ENCODE measurements at regions not wholly inside any gene's neighbourhood (a gene's known extent, or its start where the extent isn't known, plus 50 kb on each side); places are given as distances from the start of the nearest gene placed in this dataset.
A peak's percentile ranks its signal among the peaks of the same experiment; 100 is the strongest.
"Not testable (repeated sequence)": the region's sequence is repeated elsewhere in the genome, so short reads cannot be mapped to it uniquely, and the experiment has no call there.

DNA sequence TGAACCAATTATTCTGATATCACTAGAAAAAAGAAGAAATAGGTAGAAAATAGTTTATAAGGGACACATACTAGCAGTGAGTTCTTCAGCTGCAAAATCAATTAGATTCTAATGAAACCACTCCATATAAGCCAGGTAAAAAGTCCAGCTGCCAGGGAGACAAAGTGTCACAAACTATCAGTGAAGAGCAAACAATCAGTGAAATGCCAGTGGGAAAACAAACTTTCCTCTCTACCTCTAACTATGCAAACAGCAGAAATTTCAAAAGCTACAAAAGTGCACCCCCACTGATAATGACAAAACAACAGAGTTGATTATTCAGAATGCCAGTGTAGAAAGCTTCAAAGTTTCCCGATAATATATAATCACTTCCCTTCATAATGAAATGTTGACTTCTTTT is 637.2 kb upstream of the ITGA1 start:
- TF ChIP-seq ISL1 (CRISPR knock-in tag; IDR thresholded peaks at IDR 0.05), result no peak
- ATAC-seq, result no peak

DNA sequence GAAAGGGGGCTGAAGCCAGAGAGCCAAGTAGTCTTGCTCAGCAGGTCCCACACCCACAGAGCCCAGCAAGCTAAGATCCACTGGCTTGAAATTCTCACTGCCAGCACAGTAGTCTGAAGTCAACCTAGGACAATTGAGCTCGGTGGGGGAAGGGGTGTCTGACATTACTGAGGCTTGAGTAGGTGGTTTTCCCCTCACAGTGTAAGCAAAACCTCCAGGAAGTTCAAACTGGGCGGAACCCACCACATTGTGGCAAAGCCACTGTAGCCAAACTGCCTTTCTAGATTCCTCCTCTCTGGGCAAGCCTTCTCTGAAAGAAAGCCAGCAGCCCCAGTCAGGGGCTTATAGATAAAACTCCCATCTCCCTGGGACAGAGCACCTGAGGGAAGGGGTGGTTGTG is 630.9 kb upstream of the ITGA1 start:
- not testable (repeated sequence) for ATAC-seq

DNA sequence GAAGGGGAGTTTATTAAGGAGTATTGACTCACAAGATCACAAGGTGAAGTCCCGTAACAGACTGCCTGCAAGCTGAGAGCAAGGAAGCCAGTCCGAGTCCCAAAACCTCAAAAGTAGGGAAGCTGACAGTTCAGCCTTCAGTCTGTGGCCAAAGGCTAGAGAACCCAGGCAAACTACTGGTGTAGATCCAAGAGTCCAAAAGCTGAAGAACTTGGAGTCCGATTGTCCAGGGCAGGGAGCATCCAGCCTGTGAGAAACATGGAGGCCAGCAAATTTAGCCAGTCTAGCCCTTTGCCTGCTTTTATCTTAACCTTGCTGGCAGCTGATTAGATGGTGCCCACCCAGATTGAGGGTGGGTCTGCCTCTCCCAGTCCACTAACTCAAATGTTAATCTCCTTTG is 621.9 kb upstream of the ITGA1 start:
- ATAC-seq, result not testable (repeated sequence)

DNA sequence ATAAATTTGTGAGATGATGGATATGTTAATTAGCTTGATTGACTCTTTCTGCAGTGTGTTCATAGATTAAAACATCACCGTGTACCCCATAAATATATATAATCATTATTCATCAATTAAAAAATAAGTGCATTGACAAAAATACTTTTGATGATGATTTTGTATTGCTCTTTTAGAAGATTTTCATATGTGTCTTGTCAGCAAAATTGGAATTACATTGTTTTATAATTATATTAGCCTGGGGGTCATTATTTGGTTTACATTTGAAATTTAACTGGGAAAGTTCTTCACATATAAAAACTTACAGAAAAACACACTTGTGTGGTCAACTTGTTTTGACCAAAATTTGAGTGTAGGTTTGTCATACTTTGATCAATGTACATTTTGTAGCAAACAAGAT is 614.6 kb upstream of the ITGA1 start:
- no peak for ATAC-seq
- TF ChIP-seq ZFP3 (CRISPR knock-in tag; IDR thresholded peaks at IDR 0.05) (no peak), ZNF70 (CRISPR knock-in tag; IDR thresholded peaks at IDR 0.05) (no peak), PPARA (CRISPR knock-in tag; IDR thresholded peaks at IDR 0.05; ENCODE audit: borderline replicate concordance) (no peak), BACH2 (CRISPR knock-in tag; IDR thresholded peaks at IDR 0.05; ENCODE audit: borderline replicate concordance) (no peak), ZNF8 (CRISPR knock-in tag; IDR thresholded peaks at IDR 0.05) (no peak), RARB (CRISPR knock-in tag; IDR thresholded peaks at IDR 0.05) (no peak), ISL1 (CRISPR knock-in tag; IDR thresholded peaks at IDR 0.05) (no peak), ZC3H10 (CRISPR knock-in tag; IDR thresholded peaks at IDR 0.05) (no peak), ZFP30 (CRISPR knock-in tag; IDR thresholded peaks at IDR 0.05) (no peak), CSDC2 (CRISPR knock-in tag; IDR thresholded peaks at IDR 0.05) (no peak), ZNF565 (CRISPR knock-in tag; conservative IDR thresholded peaks at IDR 0.05; ENCODE audit: low read depth) (no peak), OSR1 (CRISPR knock-in tag; IDR thresholded peaks at IDR 0.05) (no peak), ARNTL (CRISPR knock-in tag; IDR thresholded peaks at IDR 0.05; ENCODE audit: borderline replicate concordance, low read depth) (no peak), TCF4 (CRISPR knock-in tag; IDR thresholded peaks at IDR 0.05; ENCODE audit: borderline replicate concordance) (no peak)
- TF ChIP-seq, protein P1, sequence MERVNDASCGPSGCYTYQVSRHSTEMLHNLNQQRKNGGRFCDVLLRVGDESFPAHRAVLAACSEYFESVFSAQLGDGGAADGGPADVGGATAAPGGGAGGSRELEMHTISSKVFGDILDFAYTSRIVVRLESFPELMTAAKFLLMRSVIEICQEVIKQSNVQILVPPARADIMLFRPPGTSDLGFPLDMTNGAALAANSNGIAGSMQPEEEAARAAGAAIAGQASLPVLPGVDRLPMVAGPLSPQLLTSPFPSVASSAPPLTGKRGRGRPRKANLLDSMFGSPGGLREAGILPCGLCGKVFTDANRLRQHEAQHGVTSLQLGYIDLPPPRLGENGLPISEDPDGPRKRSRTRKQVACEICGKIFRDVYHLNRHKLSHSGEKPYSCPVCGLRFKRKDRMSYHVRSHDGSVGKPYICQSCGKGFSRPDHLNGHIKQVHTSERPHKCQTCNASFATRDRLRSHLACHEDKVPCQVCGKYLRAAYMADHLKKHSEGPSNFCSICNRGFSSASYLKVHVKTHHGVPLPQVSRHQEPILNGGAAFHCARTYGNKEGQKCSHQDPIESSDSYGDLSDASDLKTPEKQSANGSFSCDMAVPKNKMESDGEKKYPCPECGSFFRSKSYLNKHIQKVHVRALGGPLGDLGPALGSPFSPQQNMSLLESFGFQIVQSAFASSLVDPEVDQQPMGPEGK (CRISPR knock-in tag; IDR thresholded peaks at IDR 0.05; ENCODE audit: borderline replicate concordance), result no peak
- TF ChIP-seq, protein P2, sequence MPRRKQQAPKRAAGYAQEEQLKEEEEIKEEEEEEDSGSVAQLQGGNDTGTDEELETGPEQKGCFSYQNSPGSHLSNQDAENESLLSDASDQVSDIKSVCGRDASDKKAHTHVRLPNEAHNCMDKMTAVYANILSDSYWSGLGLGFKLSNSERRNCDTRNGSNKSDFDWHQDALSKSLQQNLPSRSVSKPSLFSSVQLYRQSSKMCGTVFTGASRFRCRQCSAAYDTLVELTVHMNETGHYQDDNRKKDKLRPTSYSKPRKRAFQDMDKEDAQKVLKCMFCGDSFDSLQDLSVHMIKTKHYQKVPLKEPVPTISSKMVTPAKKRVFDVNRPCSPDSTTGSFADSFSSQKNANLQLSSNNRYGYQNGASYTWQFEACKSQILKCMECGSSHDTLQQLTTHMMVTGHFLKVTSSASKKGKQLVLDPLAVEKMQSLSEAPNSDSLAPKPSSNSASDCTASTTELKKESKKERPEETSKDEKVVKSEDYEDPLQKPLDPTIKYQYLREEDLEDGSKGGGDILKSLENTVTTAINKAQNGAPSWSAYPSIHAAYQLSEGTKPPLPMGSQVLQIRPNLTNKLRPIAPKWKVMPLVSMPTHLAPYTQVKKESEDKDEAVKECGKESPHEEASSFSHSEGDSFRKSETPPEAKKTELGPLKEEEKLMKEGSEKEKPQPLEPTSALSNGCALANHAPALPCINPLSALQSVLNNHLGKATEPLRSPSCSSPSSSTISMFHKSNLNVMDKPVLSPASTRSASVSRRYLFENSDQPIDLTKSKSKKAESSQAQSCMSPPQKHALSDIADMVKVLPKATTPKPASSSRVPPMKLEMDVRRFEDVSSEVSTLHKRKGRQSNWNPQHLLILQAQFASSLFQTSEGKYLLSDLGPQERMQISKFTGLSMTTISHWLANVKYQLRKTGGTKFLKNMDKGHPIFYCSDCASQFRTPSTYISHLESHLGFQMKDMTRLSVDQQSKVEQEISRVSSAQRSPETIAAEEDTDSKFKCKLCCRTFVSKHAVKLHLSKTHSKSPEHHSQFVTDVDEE (CRISPR knock-in tag; IDR thresholded peaks at IDR 0.05), result no peak
- TF ChIP-seq, protein P3, sequence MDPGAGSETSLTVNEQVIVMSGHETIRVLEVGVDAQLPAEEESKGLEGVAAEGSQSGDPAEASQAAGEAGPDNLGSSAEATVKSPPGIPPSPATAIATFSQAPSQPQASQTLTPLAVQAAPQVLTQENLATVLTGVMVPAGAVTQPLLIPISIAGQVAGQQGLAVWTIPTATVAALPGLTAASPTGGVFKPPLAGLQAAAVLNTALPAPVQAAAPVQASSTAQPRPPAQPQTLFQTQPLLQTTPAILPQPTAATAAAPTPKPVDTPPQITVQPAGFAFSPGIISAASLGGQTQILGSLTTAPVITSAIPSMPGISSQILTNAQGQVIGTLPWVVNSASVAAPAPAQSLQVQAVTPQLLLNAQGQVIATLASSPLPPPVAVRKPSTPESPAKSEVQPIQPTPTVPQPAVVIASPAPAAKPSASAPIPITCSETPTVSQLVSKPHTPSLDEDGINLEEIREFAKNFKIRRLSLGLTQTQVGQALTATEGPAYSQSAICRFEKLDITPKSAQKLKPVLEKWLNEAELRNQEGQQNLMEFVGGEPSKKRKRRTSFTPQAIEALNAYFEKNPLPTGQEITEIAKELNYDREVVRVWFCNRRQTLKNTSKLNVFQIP (CRISPR knock-in tag; IDR thresholded peaks at IDR 0.05; ENCODE audit: borderline replicate concordance, low read depth), result no peak
- TF ChIP-seq, protein P4, sequence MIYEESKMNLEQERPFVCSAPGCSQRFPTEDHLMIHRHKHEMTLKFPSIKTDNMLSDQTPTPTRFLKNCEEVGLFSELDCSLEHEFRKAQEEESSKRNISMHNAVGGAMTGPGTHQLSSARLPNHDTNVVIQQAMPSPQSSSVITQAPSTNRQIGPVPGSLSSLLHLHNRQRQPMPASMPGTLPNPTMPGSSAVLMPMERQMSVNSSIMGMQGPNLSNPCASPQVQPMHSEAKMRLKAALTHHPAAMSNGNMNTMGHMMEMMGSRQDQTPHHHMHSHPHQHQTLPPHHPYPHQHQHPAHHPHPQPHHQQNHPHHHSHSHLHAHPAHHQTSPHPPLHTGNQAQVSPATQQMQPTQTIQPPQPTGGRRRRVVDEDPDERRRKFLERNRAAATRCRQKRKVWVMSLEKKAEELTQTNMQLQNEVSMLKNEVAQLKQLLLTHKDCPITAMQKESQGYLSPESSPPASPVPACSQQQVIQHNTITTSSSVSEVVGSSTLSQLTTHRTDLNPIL (CRISPR knock-in tag; IDR thresholded peaks at IDR 0.05; ENCODE audit: low read depth), result no peak

DNA sequence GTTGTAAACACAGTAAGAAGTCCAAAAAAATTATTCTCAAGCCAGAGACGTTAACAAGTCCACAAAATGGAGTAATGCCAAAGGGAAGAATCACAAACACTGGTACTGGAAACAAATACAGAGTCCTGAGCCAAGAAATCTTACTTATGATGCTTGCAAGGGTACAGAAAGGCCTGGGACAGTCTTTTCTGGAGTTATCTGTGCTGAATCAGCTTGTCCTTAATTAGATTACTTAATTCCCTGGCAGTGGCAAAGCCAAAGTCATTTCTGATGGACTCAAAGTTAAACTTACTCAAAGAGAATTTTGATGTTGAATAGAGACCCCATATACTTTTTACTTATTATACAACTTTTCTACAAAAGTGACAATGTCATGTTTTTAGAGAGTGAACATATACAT is 610.5 kb upstream of the ITGA1 start:
- no peak for ATAC-seq

DNA sequence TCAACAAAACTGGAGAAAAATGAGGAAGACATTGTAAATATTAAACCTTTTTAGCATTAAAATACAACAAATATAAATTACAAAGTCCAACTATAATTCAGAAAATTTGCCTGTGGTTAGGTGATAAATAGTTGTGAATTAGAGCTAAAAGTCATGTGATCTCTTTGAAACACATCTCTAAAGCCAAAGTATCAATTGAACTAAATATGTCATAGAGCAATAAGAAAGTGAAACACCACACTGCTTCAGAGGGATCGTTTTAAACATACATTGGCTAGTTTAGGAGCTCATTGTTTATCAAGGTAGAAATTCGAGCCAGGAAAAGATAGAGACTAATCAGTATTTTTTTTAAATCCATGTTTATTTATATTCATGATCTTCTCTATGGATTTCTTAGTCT is 606.3 kb upstream of the ITGA1 start:
- no peak for ATAC-seq
- TF ChIP-seq, protein P4 (CRISPR knock-in tag; IDR thresholded peaks at IDR 0.05; ENCODE audit: low read depth), result no peak
- TF ChIP-seq ZNF70 (CRISPR knock-in tag; IDR thresholded peaks at IDR 0.05), result no peak
- TF ChIP-seq, protein P3 (CRISPR knock-in tag; IDR thresholded peaks at IDR 0.05; ENCODE audit: borderline replicate concordance, low read depth), result no peak
- no peak for TF ChIP-seq ZFP30 (CRISPR knock-in tag; IDR thresholded peaks at IDR 0.05)
- no peak for TF ChIP-seq GLIS3 (CRISPR knock-in tag; IDR thresholded peaks at IDR 0.05)
- TF ChIP-seq TOX (CRISPR knock-in tag; IDR thresholded peaks at IDR 0.05; ENCODE audit: borderline replicate concordance), result no peak
- no peak for TF ChIP-seq SNAI2 (CRISPR knock-in tag; IDR thresholded peaks at IDR 0.05)
- TF ChIP-seq RARB (CRISPR knock-in tag; IDR thresholded peaks at IDR 0.05), result no peak
- TF ChIP-seq PPARA (CRISPR knock-in tag; IDR thresholded peaks at IDR 0.05; ENCODE audit: borderline replicate concordance), result no peak

More for the DNA sequence above, 610.5 kb upstream of the ITGA1 start:
- TF ChIP-seq ZNF8 (CRISPR knock-in tag; IDR thresholded peaks at IDR 0.05) (no peak), SNAI2 (CRISPR knock-in tag; IDR thresholded peaks at IDR 0.05) (peak; percentile 86), ISL1 (CRISPR knock-in tag; IDR thresholded peaks at IDR 0.05) (peak; percentile 75)
